ENCODE measurements at regions not wholly inside any gene's neighbourhood (a gene's known extent, or its start where the extent isn't known, plus 50 kb on each side); places are given as distances from the start of the nearest gene placed in this dataset.

DNA sequence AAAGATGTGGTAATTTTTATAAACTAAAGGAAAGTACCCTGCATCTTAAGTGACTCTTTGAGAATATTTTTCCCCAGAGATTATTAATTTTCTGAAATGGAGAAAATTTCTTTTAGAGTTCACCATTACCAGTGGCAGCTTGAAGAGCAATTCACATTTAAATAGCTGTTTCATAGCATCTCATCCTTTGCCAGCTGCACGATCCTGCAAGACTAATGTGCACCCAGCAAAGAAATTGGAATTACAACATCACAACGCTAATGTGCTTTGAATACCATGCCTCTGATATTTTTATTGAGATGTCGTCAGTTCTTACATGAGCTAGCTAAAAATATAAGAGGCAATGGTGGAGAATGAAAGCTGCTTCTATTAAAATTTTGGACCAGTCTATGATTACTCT is 423.5 kb downstream of the TAF11L14 start:
- TF ChIP-seq, protein P1, sequence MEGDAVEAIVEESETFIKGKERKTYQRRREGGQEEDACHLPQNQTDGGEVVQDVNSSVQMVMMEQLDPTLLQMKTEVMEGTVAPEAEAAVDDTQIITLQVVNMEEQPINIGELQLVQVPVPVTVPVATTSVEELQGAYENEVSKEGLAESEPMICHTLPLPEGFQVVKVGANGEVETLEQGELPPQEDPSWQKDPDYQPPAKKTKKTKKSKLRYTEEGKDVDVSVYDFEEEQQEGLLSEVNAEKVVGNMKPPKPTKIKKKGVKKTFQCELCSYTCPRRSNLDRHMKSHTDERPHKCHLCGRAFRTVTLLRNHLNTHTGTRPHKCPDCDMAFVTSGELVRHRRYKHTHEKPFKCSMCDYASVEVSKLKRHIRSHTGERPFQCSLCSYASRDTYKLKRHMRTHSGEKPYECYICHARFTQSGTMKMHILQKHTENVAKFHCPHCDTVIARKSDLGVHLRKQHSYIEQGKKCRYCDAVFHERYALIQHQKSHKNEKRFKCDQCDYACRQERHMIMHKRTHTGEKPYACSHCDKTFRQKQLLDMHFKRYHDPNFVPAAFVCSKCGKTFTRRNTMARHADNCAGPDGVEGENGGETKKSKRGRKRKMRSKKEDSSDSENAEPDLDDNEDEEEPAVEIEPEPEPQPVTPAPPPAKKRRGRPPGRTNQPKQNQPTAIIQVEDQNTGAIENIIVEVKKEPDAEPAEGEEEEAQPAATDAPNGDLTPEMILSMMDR (IDR thresholded peaks at IDR 0.05), result no peak
- no peak for TF ChIP-seq POLR2A (IDR thresholded peaks at IDR 0.05)

Measured in Peyer's patch (tissue), 4 donors.